HEK293 (cell line): ENCODE measurements at regions not wholly inside any gene's neighbourhood (a gene's known extent, or its start where the extent isn't known, plus 50 kb on each side); places are given as distances from the start of the nearest gene placed in this dataset.

Experiments
- REPIN1 ChIP-seq: fragments of 450-650 bp; formaldehyde crosslinking; IDR thresholded peaks from 2 replicates; pipeline ENCODE4 v1.5.1; 2017; ENCODE audit warnings: missing biosample characterization, missing genetic modification characterization, low read depth
- ZBTB21 ChIP-seq: fragments of 450-650 bp; formaldehyde crosslinking; IDR thresholded peaks from 2 replicates; pipeline ENCODE4 v1.5.1; 2017; ENCODE audit warnings: missing biosample characterization, missing genetic modification characterization
- ZNF501 ChIP-seq: fragments of 450-650 bp; formaldehyde crosslinking; IDR thresholded peaks from 2 replicates; pipeline ENCODE4 v1.5.1; 2016; ENCODE audit warnings: missing biosample characterization, missing genetic modification characterization
- TF ChIP-seq, protein P1 (sequence below): fragments of 450-650 bp; formaldehyde crosslinking; IDR thresholded peaks from 2 replicates; pipeline ENCODE4 v1.5.1; 2016; ENCODE audit warnings: missing biosample characterization, missing genetic modification characterization

DNA sequence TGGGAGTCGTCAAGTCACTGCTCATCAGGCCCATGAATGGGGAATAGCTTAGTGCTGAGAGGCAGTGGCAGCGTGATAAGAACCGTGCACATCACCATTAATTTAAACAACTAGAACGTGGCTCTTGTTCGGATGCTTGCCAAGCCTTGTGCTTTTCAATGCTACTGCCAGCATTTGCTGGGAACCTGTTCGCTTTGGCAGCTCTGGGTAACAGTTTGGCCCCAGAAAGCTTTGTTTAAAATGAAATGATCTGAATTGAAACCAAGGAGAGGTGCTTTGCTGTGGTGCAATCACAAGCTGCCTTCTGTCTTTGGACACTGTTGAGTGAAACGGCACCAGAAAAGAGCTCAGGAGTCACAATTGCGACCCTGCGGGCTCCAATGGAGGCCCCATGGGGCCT is 53.5 kb upstream of the OLFM4 start:
- TF ChIP-seq, protein P1, sequence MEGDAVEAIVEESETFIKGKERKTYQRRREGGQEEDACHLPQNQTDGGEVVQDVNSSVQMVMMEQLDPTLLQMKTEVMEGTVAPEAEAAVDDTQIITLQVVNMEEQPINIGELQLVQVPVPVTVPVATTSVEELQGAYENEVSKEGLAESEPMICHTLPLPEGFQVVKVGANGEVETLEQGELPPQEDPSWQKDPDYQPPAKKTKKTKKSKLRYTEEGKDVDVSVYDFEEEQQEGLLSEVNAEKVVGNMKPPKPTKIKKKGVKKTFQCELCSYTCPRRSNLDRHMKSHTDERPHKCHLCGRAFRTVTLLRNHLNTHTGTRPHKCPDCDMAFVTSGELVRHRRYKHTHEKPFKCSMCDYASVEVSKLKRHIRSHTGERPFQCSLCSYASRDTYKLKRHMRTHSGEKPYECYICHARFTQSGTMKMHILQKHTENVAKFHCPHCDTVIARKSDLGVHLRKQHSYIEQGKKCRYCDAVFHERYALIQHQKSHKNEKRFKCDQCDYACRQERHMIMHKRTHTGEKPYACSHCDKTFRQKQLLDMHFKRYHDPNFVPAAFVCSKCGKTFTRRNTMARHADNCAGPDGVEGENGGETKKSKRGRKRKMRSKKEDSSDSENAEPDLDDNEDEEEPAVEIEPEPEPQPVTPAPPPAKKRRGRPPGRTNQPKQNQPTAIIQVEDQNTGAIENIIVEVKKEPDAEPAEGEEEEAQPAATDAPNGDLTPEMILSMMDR (tag by site-specific recombination) = no peak
- TF ChIP-seq ZNF501 (tag by site-specific recombination) = no peak
- TF ChIP-seq ZBTB21 (tag by site-specific recombination) = no peak
- no peak for TF ChIP-seq REPIN1 (tag by site-specific recombination)
